ENCODE measurements at regions not wholly inside any gene's neighbourhood (a gene's known extent, or its start where the extent isn't known, plus 50 kb on each side); places are given as distances from the start of the nearest gene placed in this dataset.

GRCh38 chr9:85225180-85225579 is 516.6 kb downstream of the AGTPBP1 start:
- DNase-seq (ENCODE audit: extremely low read depth, insufficient read length) = no peak
- no peaks in the 10 kb centered on the region; the same call in none of the 2 replicates for H3K27me3 ChIP-seq (replicated peaks; ENCODE audit: control insufficient read depth, insufficient read depth, low read length)
- no peaks in the 10 kb centered on the region for H3K36me3 ChIP-seq (ENCODE audit: control insufficient read depth, insufficient read depth, low read length)
- no peak overlapping the region for H3K4me3 ChIP-seq (replicated peaks; ENCODE audit: low read depth, low read length)
- no peak for TF ChIP-seq CTCF (IDR thresholded peaks at IDR 0.05; ENCODE audit: insufficient read depth, low read length, poor library complexity, severe bottlenecking)

GRCh38 chr9:85224729-85225128 is 517.0 kb downstream of the AGTPBP1 start:
- H3K36me3 ChIP-seq (ENCODE audit: control insufficient read depth, insufficient read depth, low read length) = no peaks in the 10 kb centered on the region
- no peak for DNase-seq (ENCODE audit: extremely low read depth, insufficient read length)
- no peak for TF ChIP-seq CTCF (IDR thresholded peaks at IDR 0.05; ENCODE audit: insufficient read depth, low read length, poor library complexity, severe bottlenecking)
- no peaks in the 10 kb centered on the region; the same call in none of the 2 replicates for H3K27me3 ChIP-seq (replicated peaks; ENCODE audit: control insufficient read depth, insufficient read depth, low read length)
- no peak overlapping the region for H3K4me3 ChIP-seq (replicated peaks; ENCODE audit: low read depth, low read length)

- Histone ChIP-seq H3K36me3 (ENCODE audit: control insufficient read depth, insufficient read depth, low read length) (no peaks in the 10 kb centered on the region), H3K27me3 (replicated peaks; ENCODE audit: control insufficient read depth, insufficient read depth, low read length) (no peaks in the 10 kb centered on the region; the same call in none of the 2 replicates), H3K4me3 (replicated peaks; ENCODE audit: low read depth, low read length) (no peak overlapping the region)
- TF ChIP-seq CTCF (IDR thresholded peaks at IDR 0.05; ENCODE audit: insufficient read depth, low read length, poor library complexity, severe bottlenecking) = no peak
- no peak for DNase-seq (ENCODE audit: extremely low read depth, insufficient read length)
Observed at GRCh38 chr9:85224301-85224700, 517.5 kb downstream of the AGTPBP1 start.

GRCh38 chr9:85223506-85224125 is 518.1 kb downstream of the AGTPBP1 start:
- DNase-seq (ENCODE audit: extremely low read depth, insufficient read length) = no peak
- TF ChIP-seq CTCF (IDR thresholded peaks at IDR 0.05; ENCODE audit: insufficient read depth, low read length, poor library complexity, severe bottlenecking) = no peak
- no peaks in the 10 kb centered on the region for H3K36me3 ChIP-seq (ENCODE audit: control insufficient read depth, insufficient read depth, low read length)
- H3K27me3 ChIP-seq (replicated peaks; ENCODE audit: control insufficient read depth, insufficient read depth, low read length) = no peaks in the 10 kb centered on the region; the same call in 1 of the 2 replicates
- H3K4me3 ChIP-seq (replicated peaks; ENCODE audit: low read depth, low read length) = no peak overlapping the region

GRCh38 chr9:85216601-85217000 is 525.2 kb downstream of the AGTPBP1 start:
- no peak for TF ChIP-seq CTCF (IDR thresholded peaks at IDR 0.05; ENCODE audit: insufficient read depth, low read length, poor library complexity, severe bottlenecking)
- Histone ChIP-seq H3K27me3 (replicated peaks; ENCODE audit: control insufficient read depth, insufficient read depth, low read length) (peaks cover 1% of the 10 kb centered on the region; the same call in 1 of the 2 replicates), H3K36me3 (ENCODE audit: control insufficient read depth, insufficient read depth, low read length) (no peaks in the 10 kb centered on the region), H3K4me3 (replicated peaks; ENCODE audit: low read depth, low read length) (no peak overlapping the region)
- no peak for DNase-seq (ENCODE audit: extremely low read depth, insufficient read length)

GRCh38 chr9:85215961-85216360 is 525.8 kb downstream of the AGTPBP1 start:
- no peak for TF ChIP-seq CTCF (IDR thresholded peaks at IDR 0.05; ENCODE audit: insufficient read depth, low read length, poor library complexity, severe bottlenecking)
- no peaks in the 10 kb centered on the region for H3K36me3 ChIP-seq (ENCODE audit: control insufficient read depth, insufficient read depth, low read length)
- H3K4me3 ChIP-seq (replicated peaks; ENCODE audit: low read depth, low read length) = no peak overlapping the region
- no peak for DNase-seq (ENCODE audit: extremely low read depth, insufficient read length)
- H3K27me3 ChIP-seq (replicated peaks; ENCODE audit: control insufficient read depth, insufficient read depth, low read length) = peaks cover 1% of the 10 kb centered on the region; the same call in 1 of the 2 replicates
